Kidney (tissue), 13 donors: ENCODE measurements at regions not wholly inside any gene's neighbourhood (a gene's known extent, or its start where the extent isn't known, plus 50 kb on each side); places are given as distances from the start of the nearest gene placed in this dataset.

ENCODE experiments used
- DNase-seq, 5 donors: peaks; one replicate each; pipeline ENCODE4 v3.0.0-alpha.2; 2013 to 2020
- FAIRE-seq: peaks from 2 replicates; lab custom pipeline; 2012; peaks lifted over from hg19 to GRCh38; lab: Jason Lieb, UNC
- H3K27ac ChIP-seq, 2 donors: one replicate each; pipeline ENCODE4 v1.7.0; 2013; ENCODE audit warnings: low read depth in 2 of 2, low read length in 2 of 2, inconsistent platforms in 1 of 2
- H3K27me3 ChIP-seq: one replicate; pipeline ENCODE4 v1.7.1; 2013; ENCODE audit warnings: low read length, inconsistent platforms; ENCODE audit not compliant: control insufficient read depth, insufficient read depth
- H3K36me3 ChIP-seq, 3 donors: one replicate each; pipeline versions ENCODE4 v1.7.0 to v1.7.1; 2013; ENCODE audit warnings: low read length in 3 of 3, control low read depth in 1 of 3, inconsistent platforms in 1 of 3; ENCODE audit not compliant: insufficient read depth in 3 of 3, control insufficient read depth in 2 of 3
- H3K4me1 ChIP-seq, 3 donors: one replicate each; pipeline versions ENCODE4 v1.7.0 to v1.7.1; 2013; ENCODE audit warnings: low read length in 3 of 3, inconsistent platforms in 1 of 3, low read depth in 1 of 3; ENCODE audit not compliant: control insufficient read depth in 2 of 3, insufficient read depth in 2 of 3
- H3K4me3 ChIP-seq, 3 donors: one replicate each; pipeline versions ENCODE4 v1.7.0 to v1.8.1; 2013; ENCODE audit warnings: low read length in 3 of 3, control low read depth in 1 of 3, inconsistent platforms in 1 of 3
- H3K9ac ChIP-seq, 3 donors: one replicate each; pipeline versions ENCODE4 v1.7.0 to v1.7.1; 2013; ENCODE audit warnings: low read length in 3 of 3, control low read depth in 1 of 3, inconsistent platforms in 1 of 3
- H3K9me3 ChIP-seq, 3 donors: one replicate each; pipeline versions ENCODE4 v1.7.0 to v1.7.1; 2013; ENCODE audit warnings: low read length in 3 of 3, control low read depth in 1 of 3, inconsistent platforms in 1 of 3; ENCODE audit not compliant: control insufficient read depth in 2 of 3, insufficient read depth in 1 of 3
- CTCF ChIP-seq: IDR thresholded peaks from 3 replicates; pipeline ENCODE4 v1.5.1; 2012; ENCODE audit warnings: mild to moderate bottlenecking, moderate library complexity, borderline replicate concordance; ENCODE audit not compliant: insufficient read depth; ENCODE audit errors: extremely low read depth
- intact Hi-C: fragments of 100-400 bp; cut with DNase I; formaldehyde crosslinking; loops from one replicate; pipeline ENCODE4 v1.11.1; 2022
- donor health status: control.
- donor health status: control.
- donor health status: control.
- donor health status: control.
- donor health status: control.
- donor health status: DM: yes; HTN: yes; CAD: no.
- donor health status: Normal renal cell carcinoma (clear cell type).

- H3K9ac ChIP-seq, result no peak overlapping the region
- no peak overlapping the region for H3K27ac ChIP-seq
- H3K4me3 ChIP-seq, result no peak overlapping the region
- H3K36me3 ChIP-seq, result no peaks in the 10 kb centered on the region
- intact Hi-C loops, result no loop called here
- DNase-seq (peak in 2 of 5 donors; percentile 36 to 56), FAIRE-seq (no peak)
- peaks cover 0 to 5% (median 5%) of the 10 kb centered on the region in 3 donors for H3K4me1 ChIP-seq
- no peaks in the 10 kb centered on the region for H3K27me3 ChIP-seq
- no peak for TF ChIP-seq CTCF
- no peaks in the 10 kb centered on the region for H3K9me3 ChIP-seq
Measured at GRCh38 chr6:40722091-40722490, 134.9 kb upstream of the LRFN2 start.

DNA sequence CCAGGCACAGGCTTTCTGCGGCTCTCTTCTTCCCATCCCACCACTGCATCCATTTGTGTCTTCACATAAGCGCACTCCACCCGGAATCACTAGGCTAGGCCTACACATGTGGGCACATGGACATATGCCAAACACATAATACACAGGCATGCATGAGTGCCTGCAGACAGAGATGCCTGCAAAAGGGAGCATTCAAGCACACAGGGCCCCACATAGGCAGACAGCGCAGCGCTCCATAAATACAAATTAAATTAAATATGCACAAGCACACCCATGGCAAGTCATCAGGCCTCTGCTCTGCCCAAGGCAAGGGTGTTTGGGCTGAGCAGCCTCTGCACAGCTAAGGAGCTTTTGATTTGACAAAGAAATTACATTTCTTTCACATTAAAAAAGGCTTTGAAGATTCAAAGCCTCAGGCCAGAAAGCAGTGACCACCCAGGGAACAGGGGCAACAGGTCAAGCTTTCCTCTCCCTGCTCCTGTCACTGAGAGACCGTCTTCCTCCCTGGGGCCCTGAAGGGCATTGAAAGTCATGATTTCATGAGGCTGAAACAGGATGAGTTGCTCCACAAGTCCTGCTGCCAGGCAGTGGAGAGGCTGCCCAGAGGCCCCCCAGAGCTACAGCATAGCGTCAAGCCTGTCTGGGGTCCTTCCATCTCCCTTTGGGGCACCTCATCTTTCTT is 134.2 kb upstream of the LRFN2 start:
- no peak for TF ChIP-seq CTCF
- no peak overlapping the region for H3K27ac ChIP-seq
- H3K9me3 ChIP-seq, result no peaks in the 10 kb centered on the region
- intact Hi-C loops, result no loop called here
- DNase-seq, result peak in 3 of 5 donors; percentile 25 to 56 (median 37)
- H3K4me1 ChIP-seq, result peaks cover 0 to 5% (median 5%) of the 10 kb centered on the region in 3 donors
- no peaks in the 10 kb centered on the region for H3K36me3 ChIP-seq
- no peak overlapping the region for H3K9ac ChIP-seq
- H3K27me3 ChIP-seq, result no peaks in the 10 kb centered on the region
- H3K4me3 ChIP-seq, result no peak overlapping the region
- no peak for FAIRE-seq

GRCh38 chr6:40720375-40720748 is 133.2 kb upstream of the LRFN2 start:
- Histone ChIP-seq H3K36me3 (no peaks in the 10 kb centered on the region), H3K9me3 (no peaks in the 10 kb centered on the region), H3K9ac (no peak overlapping the region), H3K4me1 (peaks cover 0 to 5% (median 5%) of the 10 kb centered on the region in 3 donors), H3K27ac (no peak overlapping the region), H3K27me3 (no peaks in the 10 kb centered on the region), H3K4me3 (no peak overlapping the region)
- no peak for FAIRE-seq
- no peak for DNase-seq
- intact Hi-C loops, result no loop called here
- TF ChIP-seq CTCF, result no peak
